NOMO-1 treated with DMSO at 0.1 percent for 48 hours (cell line): ENCODE measurements at regions not wholly inside any gene's neighbourhood (a gene's known extent, or its start where the extent isn't known, plus 50 kb on each side); places are given as distances from the start of the nearest gene placed in this dataset.
A peak's percentile ranks its signal among the peaks of the same experiment; 100 is the strongest.
"Not testable (repeated sequence)": the region's sequence is repeated elsewhere in the genome, so short reads cannot be mapped to it uniquely, and the experiment has no call there.

ENCODE experiments used
- DNase-seq: peaks from one replicate; lab custom pipeline; 2025; ENCODE audit not compliant: unreplicated experiment; lab: John Stamatoyannopoulos, UW

DNA sequence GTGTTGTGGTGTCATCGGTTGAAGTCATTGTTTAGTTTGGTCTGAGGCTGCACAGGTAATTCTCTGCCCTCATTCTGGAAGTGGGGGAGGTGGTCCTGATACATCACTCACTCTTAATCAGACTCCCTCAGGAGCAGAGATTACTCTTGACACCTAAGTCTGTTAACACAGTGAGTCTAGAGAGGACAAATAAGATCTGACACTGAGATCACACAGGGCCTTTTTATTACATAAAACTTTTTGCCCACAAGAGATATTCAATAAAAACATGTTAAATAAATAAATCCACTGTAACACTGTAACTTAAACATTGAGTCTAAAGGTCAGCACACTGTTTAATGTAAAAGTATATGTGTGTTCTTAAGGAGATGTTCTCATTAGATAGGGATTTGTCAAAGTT is 57.1 kb upstream of the MBNL1 start:
- no peak for DNase-seq

DNA sequence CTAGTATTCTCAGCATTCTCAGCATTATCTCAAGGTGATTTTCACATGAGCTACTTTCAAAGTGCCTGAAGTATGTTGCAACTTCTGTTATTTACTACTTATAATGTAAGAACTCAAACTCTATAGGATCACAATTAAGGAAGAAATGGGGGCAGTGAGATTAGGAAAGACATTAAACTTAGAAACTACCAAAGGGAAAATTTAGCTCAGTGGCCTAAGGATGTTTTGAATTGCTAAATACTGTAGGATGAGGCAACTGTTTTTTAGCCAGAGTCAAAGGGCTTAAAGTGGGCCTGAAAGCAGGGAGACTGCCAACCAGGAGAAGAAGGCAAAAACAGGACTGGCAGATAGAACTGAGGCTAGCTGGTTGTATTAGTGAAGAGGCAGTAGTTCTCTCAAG is 55.5 kb upstream of the MBNL1 start:
- DNase-seq: peak; percentile 85

DNA sequence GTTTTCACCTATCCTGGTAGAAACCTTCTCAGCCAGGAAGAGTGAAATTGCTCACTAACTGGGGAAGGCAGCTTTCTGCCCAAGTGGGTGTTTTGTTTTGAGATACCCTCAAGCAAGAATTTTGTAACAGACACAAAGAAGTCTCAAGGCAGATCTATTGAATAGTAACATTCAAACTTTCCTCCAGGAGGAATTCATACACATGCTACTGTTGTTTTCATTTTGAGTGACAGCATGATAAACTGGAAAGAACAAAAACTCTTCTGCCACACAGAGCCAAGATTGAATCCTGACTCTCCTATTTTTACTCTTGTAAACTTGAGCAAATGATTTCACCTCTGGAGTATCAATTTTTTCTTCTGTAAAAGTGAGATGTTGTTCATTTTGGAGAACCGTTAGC is 54.8 kb upstream of the MBNL1 start:
- DNase-seq: no peak

DNA sequence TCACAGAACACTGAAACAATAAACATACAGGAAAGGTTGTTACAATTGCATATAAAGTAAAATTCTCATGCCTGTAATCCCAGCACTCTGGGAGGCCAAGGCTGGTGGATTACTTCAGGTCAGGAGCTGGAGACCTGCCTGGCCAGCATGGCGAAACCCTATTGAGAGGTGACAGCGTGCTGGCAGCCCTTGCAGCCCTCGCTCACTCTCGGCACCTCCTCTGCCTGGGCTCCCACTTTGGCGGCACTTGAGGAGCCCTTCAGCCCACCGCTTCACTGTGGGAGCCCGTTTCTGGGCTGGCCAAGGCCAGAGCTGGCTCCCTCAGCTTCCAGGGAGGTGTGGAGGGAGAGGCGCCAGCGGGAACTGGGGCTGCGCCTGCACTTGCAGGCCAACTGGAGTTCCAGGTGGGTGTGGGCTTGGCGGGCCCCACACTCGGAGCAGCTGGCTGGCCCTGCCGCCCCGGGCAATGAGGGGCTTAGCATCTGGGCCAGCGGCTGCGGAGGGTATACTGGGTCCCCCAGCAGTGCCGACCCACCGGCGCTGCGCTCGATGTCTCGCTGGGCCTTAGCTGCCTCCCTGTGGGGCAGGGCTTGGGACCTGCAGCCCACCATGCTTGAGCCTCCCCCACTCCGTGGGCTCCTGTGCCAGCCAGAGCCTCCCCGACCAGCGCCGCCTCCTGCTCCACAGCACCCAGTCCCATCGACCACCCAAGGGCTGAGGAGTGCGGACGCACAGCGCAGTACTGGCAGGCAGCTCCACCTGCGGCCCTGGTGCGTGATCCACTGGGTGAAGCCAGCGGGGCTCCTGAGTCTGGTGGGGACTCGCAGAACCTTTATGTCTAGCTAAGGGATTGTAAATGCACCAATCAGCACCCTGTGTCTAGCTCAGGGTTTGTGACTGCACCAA is 51.5 kb upstream of the MBNL1 start:
- DNase-seq: not testable (repeated sequence)

DNA sequence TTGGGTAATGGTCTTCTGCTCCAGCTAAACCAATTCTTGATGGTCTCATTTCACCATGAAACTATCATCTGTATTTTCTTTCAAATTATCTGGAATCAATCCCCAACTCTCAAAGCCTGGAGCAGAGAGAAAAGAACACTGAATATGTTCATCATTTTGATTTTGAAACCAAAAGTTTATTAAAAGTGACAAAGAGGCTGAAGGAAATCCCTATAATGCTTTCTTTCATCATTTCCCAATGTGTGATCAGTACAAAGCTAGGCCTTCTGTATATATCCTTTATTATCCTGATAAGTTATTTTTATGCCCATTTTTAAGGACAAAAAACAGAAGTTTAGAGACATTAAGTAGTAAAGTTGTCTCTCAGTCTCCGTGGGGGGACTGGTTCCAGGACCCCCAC is 50.1 kb upstream of the MBNL1 start:
- DNase-seq: no peak
